HCEC 1CT (cell line): ENCODE measurements at regions not wholly inside any gene's neighbourhood (a gene's known extent, or its start where the extent isn't known, plus 50 kb on each side); places are given as distances from the start of the nearest gene placed in this dataset.

Source experiments
- DNase-seq: peaks from one replicate; pipeline ENCODE4 v3.0.0-alpha.2; 2017

DNA sequence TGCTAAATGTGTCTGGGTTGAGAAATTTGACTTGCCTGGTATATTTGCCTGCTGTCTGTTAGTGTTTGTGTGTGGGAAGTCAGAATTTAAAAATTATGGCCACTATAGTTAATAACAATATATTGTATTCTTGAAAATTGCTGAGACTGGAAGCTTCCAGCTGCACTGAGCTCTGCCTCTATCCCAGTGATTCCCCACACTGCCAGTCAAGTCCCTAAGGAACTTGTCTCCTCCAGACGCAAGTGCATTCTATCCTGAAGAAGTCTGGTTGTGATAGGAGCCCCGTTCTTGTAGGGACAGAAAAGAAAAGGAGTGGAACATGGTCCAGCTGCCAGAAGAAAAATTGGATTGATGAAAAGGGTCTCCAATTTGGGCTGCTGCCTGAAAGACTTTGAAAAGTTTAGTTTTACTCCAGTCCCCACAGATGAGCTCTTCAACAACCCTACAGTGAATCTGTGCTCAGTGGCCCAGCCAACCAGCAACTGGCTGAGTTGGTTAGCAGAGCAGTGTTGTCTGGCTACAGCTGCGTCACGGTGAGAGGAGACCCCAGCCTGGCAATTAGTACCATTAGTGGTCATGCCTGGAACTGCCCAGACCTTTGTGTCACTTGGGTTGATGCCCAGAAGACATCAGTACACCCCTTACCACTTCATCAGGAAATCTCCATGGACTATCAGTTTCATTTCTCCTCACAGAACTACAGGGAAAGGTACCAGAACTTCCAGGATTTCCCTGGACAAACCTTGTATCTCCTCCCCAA is 183.1 kb upstream of the MCHR2 start:
- DNase-seq: no peak

DNA sequence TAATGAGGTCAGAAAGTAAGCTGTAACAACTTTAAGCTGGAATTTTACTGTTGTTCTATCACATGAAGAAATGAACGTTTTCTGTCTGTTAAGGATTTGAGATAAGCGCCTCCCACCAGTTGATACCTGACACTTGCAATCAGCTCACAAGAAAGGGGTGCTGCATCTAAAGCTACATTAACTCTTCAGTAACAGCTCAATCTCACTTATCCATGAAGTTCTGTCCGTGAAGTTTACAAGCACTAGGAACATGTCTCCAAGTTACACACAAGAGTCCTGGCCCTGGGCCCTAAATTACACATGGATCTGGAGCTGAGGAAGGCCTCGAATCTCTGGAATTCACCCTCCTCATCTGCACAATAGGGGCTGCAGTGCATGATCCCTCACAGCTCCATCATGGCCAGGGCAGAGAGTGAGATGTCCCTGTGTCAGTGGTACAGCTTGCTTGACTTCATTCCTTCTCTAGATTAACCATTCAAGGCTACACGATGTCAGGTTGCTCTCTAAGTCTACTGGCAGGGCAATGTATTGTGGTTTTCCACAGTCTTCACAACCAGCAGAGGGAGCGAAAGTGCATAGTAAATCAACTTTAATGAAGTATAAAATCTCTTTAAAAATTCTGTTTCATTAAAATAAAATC is 182.4 kb upstream of the MCHR2 start:
- peak; percentile 76 for DNase-seq

DNA sequence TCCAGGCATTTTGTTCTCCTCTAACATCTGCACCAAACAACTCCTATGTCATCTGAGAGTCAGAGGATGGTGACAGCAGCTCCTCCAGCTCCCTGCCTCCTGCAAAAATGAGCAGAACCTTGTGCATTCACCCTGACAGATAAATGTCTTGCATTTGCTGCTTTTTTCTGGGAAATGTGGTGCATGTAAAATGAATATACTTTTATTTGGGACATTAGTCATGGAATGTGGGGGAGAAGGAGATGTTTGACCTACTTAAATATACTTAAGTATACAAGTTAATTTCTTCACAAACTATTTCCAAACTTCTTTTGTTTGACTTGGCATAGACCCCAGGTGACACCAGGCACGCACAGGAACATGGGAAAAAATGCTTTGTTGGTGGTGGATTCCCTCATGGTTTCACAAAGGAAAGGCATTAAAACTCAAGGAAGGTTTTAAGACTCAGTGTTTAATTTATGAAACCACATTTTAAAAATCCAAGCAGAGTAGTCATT is 181.8 kb upstream of the MCHR2 start:
- DNase-seq: peak; percentile 87

DNA sequence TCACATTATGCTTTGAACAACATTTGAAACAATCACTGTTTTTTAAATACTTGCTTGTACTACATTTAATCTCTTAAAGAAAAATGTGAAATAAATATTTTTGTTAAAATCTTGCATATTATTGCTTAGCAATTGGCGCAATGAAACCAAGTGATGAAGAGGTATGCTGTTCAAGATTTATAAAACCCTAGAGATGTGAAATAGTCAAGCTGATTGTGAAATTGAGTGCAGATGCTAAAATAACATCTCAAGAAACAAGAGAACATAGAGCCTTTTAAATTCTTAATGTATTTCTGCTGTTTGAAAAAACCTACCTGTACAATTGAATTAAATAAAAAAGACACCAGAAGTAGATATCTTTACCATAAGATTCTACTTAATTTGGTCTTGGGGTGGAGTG is 179.2 kb upstream of the MCHR2 start:
- no peak for DNase-seq

DNA sequence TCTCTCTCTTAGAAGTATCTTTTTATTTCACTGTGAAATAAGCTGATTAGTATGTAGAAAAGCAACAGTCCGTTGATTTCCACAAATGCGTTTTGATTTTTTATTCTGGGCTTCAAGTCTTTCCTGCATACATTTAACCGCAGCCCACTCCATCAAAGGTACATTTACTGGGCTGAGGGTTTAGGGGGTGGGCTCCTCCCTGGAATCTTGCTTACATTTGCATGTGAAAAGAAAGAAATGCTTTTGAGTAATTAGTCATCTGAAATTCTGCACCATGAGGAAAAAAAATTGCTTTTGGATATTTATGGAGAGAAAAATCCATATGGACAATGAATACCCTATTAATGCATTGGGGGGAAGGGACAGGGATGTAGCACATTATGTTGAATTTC is 178.3 kb upstream of the MCHR2 start:
- DNase-seq: no peak

DNA sequence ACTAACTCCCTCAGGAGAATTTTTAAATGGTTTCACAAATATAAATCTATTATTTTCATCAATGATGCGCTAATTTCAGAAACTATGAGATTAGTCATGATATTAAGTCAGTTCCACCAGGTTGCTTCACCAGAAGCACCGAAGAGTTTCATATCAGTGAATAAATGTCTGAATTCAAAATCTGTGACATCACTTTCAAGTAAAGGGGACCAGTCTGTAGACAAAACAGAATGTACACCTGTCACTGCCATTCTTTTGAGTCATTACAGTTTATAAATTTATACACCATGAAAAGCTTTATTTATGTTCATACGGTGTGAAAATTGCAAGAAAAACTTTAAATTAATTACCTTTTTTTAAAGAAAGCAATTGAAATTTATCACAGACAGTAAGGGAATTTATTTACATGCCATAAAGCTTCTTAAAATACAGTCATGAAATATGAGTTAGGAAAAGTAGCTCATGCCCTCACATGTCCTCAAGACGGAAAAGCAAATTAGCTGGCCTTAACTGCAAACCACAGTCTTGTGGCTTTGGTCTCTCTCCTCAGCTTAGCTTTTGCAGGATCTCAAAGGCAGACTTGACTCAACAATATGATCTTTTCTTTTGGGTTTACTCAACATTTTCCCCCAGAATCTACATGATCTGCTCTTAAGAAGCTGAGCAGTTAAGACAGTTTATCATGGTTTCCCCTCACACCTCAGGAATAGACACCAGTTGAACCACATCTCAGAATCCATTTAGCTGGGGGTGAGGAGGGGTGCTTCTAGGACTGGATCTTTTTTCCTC is 177.7 kb upstream of the MCHR2 start:
- no peak for DNase-seq

DNA sequence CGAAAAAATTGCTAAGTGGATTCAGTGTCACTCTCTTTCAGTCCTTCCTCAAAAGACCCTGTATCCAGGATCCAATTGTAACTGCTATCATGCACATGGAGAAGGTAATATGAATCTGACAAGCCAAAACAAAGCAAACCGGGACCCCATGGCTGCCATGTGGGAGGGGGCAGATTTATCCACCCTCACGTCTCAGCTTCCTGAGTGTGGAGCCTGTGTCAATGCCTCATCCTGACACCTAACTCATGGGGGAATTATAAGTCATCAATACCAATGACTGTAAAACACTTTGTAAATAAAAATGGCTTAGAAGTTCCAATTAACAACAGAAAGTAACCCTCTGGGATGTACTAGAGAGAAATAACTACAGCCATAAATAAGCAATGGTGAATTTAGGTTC is 174.1 kb upstream of the MCHR2 start:
- no peak for DNase-seq

DNA sequence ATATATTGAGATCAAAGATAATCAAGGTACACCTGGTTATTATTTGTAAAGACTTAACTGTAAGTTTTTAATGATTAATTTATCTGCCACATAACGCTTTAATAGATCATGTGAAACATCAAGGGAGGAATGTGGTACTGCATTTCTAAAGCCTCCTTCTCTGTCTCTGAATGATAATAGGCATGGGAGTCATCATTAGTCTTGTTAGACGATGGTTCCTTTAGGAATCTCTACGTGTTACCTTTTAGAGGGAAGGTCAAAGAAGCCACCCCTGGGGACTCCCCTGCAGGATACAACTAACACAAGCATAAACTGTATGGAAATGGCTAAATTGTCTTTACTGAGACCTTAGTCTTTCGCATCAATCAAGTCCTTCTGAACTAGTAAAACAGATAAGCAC is 173.6 kb upstream of the MCHR2 start:
- no peak for DNase-seq

DNA sequence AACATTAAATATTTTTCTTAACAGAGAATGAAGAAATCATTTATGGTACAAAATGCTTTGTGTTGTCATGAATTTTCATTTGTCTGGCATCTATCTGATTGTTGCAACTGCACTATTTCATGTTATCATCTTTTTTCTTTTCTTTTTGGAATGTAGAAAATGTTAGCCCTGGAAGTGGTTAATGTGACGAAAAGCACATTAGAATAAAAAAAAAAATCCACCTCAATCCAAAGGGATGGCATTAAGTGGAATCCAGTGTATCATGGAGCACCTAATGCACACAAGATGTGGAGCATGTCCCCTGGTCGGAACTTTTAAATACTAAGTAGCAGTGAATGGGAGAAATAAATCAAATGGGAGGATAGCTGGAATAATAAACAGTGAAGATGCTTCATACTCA is 172.9 kb upstream of the MCHR2 start:
- DNase-seq: no peak

DNA sequence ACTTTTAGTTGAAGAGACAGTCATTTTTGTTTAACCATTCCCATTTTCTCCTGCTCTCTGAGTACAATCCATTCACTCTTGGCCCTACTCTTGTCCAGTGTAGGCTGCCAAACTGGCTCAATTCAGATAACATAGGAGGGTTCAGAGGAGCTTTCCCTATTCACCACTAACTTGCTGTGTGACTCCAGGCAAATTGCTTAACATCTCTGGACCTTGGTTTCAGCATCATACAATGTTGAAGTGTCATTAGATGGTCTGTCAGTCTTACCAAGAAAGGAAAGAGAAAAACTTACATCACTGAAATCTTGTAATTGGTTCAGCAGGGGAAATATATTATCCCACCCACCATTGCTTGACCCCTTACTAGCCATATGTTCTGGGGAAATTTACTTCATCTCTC is 171.4 kb upstream of the MCHR2 start:
- no peak for DNase-seq

DNA sequence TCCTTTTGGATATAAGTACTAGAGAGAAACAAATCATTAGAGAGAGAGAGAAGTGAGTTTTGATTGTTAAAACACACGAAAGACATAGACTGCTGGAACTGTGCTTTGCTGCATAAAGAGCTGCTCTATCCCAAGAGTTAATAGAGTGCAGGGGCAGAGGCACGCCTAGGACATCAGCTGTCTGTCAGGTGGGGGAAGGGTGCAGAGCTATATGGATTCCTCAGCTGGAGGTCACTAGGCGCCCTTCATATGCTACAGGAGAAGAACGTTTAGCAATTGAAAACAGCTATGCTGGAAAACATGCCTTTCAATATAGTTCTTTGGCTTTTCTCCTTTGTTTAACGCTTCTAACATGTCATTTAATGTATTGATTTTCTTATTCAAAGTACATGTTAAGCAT is 169.0 kb upstream of the MCHR2 start:
- no peak for DNase-seq

DNA sequence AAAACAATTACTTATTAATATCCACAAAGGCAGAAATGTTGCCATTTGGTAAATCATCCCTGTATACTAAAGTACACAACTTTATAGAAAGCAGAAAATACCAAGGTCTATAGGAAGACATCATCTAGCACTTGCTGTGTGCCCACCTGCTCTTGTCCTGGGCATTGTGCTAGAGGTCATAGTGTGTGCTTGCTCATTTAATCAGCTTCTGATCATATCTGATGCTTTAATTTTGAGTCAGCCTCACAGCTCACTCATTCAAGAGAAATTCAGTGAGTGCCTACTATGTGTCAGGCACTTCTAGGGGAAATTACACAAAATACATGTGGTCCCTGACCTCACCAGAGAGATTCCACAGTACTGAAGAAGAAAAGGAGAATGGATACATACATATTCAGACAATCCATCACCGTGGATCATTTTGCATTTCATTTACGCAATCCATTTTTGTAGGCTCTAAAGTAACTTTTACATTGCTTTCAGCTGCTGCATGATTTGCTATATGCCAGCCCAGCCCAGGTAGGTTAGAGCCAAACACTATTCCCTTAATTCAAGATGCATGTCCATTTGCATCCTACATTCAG is 167.9 kb upstream of the MCHR2 start:
- DNase-seq: no peak

DNA sequence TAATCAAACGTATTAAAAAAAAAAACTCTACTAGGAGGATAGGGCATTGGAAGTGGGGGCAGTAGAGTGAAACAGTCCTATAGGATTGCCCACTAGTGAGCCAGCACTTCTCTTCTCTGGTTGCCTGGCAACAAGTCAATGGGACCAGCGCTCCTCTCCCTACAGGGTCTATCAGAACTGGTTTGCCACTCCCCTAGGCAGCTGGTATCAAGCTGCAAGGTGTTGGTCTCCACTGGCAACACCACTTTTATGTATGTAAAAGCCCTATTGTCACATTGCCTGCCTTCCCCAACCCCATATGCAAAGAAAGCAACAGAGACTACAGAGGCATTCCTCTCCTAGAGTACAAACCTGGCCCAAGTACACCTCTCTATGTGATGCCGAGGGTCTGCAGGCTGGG is 166.9 kb upstream of the MCHR2 start:
- no peak for DNase-seq

DNA sequence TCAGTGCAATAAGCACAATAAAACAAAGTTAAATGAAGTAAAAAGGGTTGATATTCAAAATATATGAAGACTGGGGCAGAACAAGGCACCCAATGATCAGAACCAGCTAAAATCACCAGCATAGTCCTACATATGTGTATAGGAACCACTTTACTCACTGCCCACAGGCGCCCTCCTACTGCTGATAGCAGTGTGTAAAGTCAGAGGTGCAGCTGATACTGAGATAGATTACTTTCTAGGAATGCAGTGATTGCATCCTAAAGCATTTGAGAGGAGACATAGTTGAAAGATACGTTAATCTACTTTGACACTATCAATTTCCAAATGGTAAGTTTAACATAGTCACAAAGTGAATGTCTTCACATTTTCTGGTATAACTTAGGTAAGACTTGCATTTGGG is 161.1 kb upstream of the MCHR2 start:
- no peak for DNase-seq

DNA sequence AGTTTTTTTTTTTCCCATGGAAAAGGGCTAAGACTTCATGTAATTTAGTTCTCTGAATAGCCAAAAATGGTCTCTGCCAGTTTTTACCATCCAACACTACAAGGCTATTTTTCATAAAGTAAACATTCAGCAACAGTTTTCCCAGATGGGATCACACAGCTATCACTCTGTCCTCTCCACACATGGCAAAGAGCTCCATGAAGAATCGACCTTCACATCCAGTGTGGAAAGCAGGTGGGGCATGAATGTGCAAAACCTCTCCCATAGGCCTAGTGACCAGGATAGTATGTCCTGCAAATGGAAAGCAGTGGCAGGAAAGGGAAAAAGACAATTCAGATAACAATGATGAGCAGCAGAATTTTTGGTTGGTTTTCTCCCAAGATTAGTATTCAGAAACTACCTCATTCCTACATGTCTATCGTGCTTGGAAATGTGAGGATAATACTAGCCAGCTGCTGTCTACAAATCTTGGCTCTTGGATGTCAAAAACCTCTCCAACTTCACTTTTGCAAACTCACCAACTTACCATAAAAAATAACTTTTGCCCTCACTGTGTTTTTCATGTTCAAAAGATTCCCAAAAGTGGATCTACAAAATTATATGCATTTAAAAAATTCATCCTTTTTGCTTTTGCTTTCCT is 159.7 kb upstream of the MCHR2 start:
- DNase-seq: no peak

DNA sequence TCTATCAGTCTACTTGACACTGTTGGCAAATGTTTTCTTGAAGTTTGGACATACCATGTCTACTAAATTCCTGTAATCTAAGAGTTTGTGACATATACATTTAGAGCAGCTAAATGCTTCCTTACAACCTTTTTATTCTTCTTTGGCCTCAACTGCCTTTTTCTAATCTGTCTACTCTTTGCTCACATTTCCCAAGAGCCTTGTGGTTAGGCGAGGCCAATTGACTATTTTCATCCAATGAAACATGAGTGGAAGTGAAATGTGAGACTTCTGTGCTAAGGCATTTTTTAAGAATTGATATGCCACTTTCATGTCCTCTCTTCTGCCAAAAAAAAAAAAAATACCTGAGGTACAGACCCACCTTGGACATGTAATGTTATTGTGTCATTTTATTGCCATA is 158.2 kb upstream of the MCHR2 start:
- no peak for DNase-seq

DNA sequence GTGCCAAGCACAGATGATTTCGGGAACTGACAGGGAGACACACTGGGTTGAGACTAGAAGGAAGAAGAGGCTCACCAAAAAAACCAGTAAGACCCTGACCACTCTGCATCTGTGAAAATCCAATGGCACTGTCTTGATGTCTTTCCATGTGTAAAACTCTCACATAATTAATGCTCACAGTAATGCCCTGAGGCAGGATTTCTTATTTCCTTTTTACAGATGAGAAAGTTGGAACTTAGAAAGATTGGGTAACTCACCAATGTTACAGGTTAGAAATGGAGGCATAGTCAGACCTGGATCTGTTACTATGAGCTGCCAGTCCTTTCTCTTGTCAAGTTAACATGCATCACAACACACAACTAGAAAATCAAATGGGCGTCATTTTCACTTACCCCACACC is 151.0 kb upstream of the MCHR2 start:
- no peak for DNase-seq

DNA sequence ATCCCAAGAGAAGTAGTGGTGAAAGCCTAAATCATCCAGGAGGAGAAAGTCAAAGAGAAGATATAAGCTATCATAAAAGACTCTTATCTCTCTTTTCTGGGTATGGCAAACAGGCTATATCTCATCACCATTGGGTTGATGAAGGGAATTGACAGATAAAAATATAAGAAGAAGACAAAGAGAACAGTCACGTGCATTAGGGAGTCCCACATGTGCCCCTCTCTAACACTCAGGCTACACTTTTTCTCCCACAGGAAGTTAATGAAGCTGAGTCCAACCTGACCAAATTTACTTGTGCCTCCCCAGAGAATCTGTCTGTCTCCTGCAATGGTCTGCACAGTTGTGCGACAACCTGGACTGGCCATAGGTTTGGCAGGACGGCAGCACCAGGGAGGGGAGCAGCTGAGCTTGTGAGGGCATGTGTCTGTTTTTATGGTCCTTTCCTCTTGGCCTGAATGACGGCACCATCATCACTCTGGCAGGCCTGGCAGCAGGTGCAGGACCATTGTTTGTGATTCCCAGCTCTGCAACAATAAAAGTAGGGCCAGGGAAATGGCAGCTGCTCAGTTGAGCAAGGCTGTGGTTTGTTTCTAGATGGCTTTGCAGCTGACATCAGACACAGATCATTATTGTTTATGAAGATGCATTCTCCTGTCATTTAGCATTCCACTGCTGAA is 144.5 kb upstream of the MCHR2 start:
- DNase-seq: no peak

DNA sequence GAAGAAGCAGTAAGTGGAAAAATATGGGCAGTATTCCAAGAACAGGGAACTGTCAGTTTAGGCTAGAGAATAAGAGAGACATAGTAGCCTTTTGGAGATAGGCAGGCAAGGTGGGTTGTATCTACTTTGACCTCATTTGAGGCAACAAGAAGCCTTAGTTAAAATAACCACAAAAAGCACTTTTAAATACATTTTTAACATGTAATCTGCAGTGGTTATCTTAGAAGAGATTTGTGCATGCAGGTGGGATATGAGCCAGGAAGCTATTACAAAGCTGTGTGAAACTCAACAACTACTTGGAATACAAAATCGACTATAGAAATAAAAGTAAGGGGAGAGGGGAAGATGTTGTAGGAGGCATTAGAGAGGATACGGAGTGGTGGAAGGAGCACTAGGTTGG is 143.7 kb upstream of the MCHR2 start:
- no peak for DNase-seq

DNA sequence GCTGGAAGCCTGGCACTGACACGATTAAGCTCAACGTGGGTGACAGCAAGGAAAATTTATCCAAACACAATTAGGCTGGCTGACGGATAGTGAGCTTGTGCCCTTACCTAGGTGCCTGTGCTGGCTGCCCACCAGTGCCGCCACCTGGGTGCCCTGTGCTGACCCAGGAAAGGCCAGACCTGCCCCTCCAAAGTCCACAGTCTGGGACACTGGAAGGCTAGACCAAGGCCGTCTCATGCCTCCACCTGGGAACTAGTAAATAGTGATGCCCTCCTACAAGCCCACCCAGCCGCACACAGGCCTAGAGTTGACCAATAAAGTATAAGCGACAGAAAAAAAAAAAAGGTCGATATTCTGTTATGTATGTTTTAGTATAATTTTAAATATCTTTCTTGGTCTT is 142.6 kb upstream of the MCHR2 start:
- no peak for DNase-seq

DNA sequence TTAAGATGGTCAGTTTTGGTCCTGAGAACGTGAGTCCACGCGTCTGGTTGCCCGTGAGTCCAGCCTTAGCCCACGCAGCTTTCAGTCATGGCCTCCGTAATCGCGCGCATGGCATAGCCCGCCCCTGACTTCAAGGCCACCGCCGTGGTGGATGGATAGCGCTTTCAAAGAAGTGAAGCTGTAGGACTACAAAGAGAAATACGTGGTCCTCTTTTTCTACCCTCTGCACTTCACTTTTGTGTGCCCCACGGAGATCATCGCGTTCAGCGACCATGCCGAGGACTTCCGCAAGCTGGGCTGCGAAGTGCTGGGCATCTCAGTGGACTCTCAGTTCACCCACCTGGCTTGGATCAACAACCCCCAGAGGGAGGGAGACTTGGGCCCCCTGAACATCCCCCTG is 142.0 kb upstream of the MCHR2 start:
- DNase-seq: no peak

DNA sequence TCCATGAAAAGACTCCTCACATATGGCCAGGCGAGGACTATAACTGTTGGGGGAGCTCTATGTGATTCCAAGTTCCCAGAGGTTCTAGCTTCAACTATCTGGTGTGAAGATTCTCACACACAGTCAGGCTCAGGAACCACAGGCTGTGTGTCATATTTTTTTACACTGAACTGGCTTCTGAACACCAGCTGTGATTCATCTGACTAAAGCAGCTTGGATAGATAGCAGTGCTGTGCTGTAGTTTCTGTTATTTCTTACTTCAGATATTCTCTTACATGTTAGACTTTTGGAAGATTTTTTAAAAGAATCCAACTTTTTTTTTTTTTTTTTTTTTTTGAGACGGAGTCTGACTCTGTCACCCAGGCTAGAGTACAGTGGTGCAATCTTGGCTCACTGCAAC is 140.7 kb upstream of the MCHR2 start:
- peak; percentile 65 for DNase-seq

DNA sequence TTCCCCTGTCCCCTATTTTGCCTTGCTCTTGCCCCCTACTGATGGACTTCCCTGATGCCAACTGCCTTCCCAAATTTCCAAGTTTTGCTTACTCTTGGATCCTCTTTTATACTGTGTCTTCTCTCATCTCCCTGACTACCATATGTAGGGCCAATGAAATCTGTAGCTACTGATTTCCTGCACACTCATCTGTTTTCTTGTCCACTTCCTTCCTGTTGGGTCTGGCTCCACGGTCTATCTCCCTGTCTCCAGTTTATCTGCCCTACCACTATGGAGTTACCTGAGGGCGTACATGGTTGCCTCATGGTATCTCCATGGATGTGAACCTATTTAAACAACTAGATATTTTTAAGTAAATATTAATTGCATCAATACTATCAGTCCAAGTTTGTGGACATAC is 140.3 kb upstream of the MCHR2 start:
- DNase-seq: no peak
